ENCODE measurements at regions not wholly inside any gene's neighbourhood (a gene's known extent, or its start where the extent isn't known, plus 50 kb on each side); places are given as distances from the start of the nearest gene placed in this dataset.

- H2BK120ac ChIP-seq (replicated peaks; ENCODE audit: low read depth, low read length): no peak overlapping the region
- H2BK5ac ChIP-seq (ENCODE audit: low read depth, low read length): no peak overlapping the region
- no peak overlapping the region for H3K9ac ChIP-seq (replicated peaks in 1 of 4; ENCODE audit: extremely low read depth in 1 of 4, low read depth in 3 of 4, low read length in 3 of 4)
- no peaks in the 10 kb centered on the region for H3K9me3 ChIP-seq (ENCODE audit: insufficient read depth in 2 of 2, low read depth in 1 of 2, low read length in 1 of 2)
- no peaks in the 10 kb centered on the region for H3K27me3 ChIP-seq (replicated peaks in 1 of 4; ENCODE audit: control insufficient read depth in 3 of 4, extremely low read depth in 1 of 4, insufficient read depth in 3 of 4, low read length in 3 of 4)
- H3K56ac ChIP-seq (replicated peaks; ENCODE audit: insufficient read length, low read depth, low read length): no peak overlapping the region
- no peak overlapping the region for H3K4me2 ChIP-seq (ENCODE audit: insufficient read depth in 1 of 2, low read depth in 2 of 2, low read length in 2 of 2)
- peaks cover 0 to 5% (median 0%) of the 10 kb centered on the region in 4 experiments; a peak in 1 of 7 replicates for H3K4me1 ChIP-seq (replicated peaks in 1 of 4; ENCODE audit: control insufficient read depth in 3 of 4, insufficient read depth in 4 of 4, low read length in 3 of 4)
- H2AK5ac ChIP-seq (ENCODE audit: low read depth, low read length): no peak overlapping the region
- 88% methylated on average over 4 of the region's 4 CpGs; no CpG with 5 or more reads in 1 of the 2 experiments for WGBS, 2 experiments (ENCODE audit: extremely low coverage in 1 of 2, insufficient coverage in 1 of 2, insufficient read length in 1 of 2, insufficient replicate concordance in 2 of 2, low coverage in 1 of 2, low lambda C conversion rate in 2 of 2, missing lambda C conversion rate in 1 of 2)
- H4K91ac ChIP-seq (replicated peaks; ENCODE audit: insufficient read length, low read length): no peak overlapping the region
- H2BK12ac ChIP-seq (ENCODE audit: low read depth, low read length): no peak overlapping the region
- H3K23ac ChIP-seq (ENCODE audit: insufficient read length): no peak overlapping the region
- H3K4me3 ChIP-seq (ENCODE audit: extremely low read depth in 1 of 4, insufficient read depth in 2 of 4, low read depth in 3 of 4, low read length in 4 of 4): no peak overlapping the region
- ChIA-PET CTCF (ENCODE audit: partially characterized antibody) (interaction anchor here (0.7 to 4.9 kb wide), 7 partner anchors 7 to 496 kb away, joined by 3 to 61 read pairs (median 4); no protein-coding TSS in a partner anchor), POLR2A (ENCODE audit: partially characterized antibody) (no interaction called here)
- no peak overlapping the region for H3K18ac ChIP-seq (ENCODE audit: extremely low read depth, low read length)
- no peak overlapping the region for H2AFZ ChIP-seq (ENCODE audit: low read length)
- H3K27ac ChIP-seq (ENCODE audit: low read depth, low read length): no peak overlapping the region
- no peaks in the 10 kb centered on the region; the same call in 1 of the 2 replicates for H3K23me2 ChIP-seq (ENCODE audit: low read depth, low read length)
- no peak overlapping the region for H2BK15ac ChIP-seq (ENCODE audit: low read length)
- H4K20me1 ChIP-seq (replicated peaks in 1 of 2; ENCODE audit: control insufficient read depth in 1 of 2, insufficient read depth in 2 of 2, low read length in 2 of 2): no peaks in the 10 kb centered on the region
- no peaks in the 10 kb centered on the region for H3K79me2 ChIP-seq (ENCODE audit: control insufficient read depth in 1 of 2, insufficient read depth in 2 of 2, low read length in 2 of 2)
- no peak for FAIRE-seq
- no peaks in the 10 kb centered on the region for H3K36me3 ChIP-seq (ENCODE audit: control insufficient read depth in 2 of 4, insufficient read depth in 4 of 4, low read length in 3 of 4)
- no peak overlapping the region for H3K14ac ChIP-seq (ENCODE audit: insufficient read length)
- no peak overlapping the region for H4K5ac ChIP-seq (ENCODE audit: insufficient read length, low read depth, low read length)
- H3K79me1 ChIP-seq (ENCODE audit: low read depth, low read length): no peaks in the 10 kb centered on the region
- no peak overlapping the region for H2BK20ac ChIP-seq (ENCODE audit: low read length)
- no peak overlapping the region for H3K4ac ChIP-seq (replicated peaks; ENCODE audit: insufficient read length, low read depth, low read length)
- no peak for DNase-seq (ENCODE audit: low read depth in 1 of 2, low spot score in 2 of 2)
- no peak overlapping the region for H4K8ac ChIP-seq (ENCODE audit: extremely low read depth, insufficient read depth, low read length)
- no peak for TF ChIP-seq POLR2A (IDR thresholded peaks at IDR 0.05; ENCODE audit: control extremely low read depth in 1 of 2, low read depth in 2 of 2, low read length in 2 of 2)
- TF ChIP-seq POU5F1 (IDR thresholded peaks at IDR 0.05; ENCODE audit: low read depth, low read length): no peak
- TF ChIP-seq CTBP2 (IDR thresholded peaks at IDR 0.05; ENCODE audit: borderline replicate concordance, insufficient read depth, insufficient read length, low read length): no peak
- TF ChIP-seq BCL11A (IDR thresholded peaks at IDR 0.05; ENCODE audit: low read depth in 2 of 2, low read length in 2 of 2): no peak
- no peak for TF ChIP-seq POLR2AphosphoS5 (IDR thresholded peaks at IDR 0.05; ENCODE audit: low read depth, low read length)
- TF ChIP-seq GABPA (IDR thresholded peaks at IDR 0.05; ENCODE audit: borderline replicate concordance, insufficient read depth, low read length): no peak
- TF ChIP-seq PHF8 (conservative IDR thresholded peaks at IDR 0.05; ENCODE audit: low read depth, low read length): no peak
- TF ChIP-seq RBBP5 (IDR thresholded peaks at IDR 0.05; ENCODE audit: borderline replicate concordance, low read depth, low read length): no peak
- TF ChIP-seq SP2 (IDR thresholded peaks at IDR 0.05; ENCODE audit: low read length): no peak
- no peak for TF ChIP-seq TAF1 (IDR thresholded peaks at IDR 0.05; ENCODE audit: low read depth, low read length)
- TF ChIP-seq CHD1 (IDR thresholded peaks at IDR 0.05; ENCODE audit: low read depth, low read length): no peak
- TF ChIP-seq CHD2 (IDR thresholded peaks at IDR 0.05; ENCODE audit: low read length): no peak
- no peak for TF ChIP-seq CEBPB (IDR thresholded peaks at IDR 0.05; ENCODE audit: low read depth, low read length)
- no peak for TF ChIP-seq E2F6 (IDR thresholded peaks at IDR 0.05)
- TF ChIP-seq SRF (IDR thresholded peaks at IDR 0.05; ENCODE audit: low read depth, low read length): no peak
Observed at GRCh38 chr12:107600581-107601144, 84.9 kb upstream of the PWP1 start.

All from H1 (cell line).